Activated naive CD4-positive, alpha-beta T cell treated with anti-CD3 and anti-CD28 coated beads for 36 hours (primary cell): ENCODE measurements at regions not wholly inside any gene's neighbourhood (a gene's known extent, or its start where the extent isn't known, plus 50 kb on each side); places are given as distances from the start of the nearest gene placed in this dataset.

Experiments used
- CTCF ChIA-PET: fragments of 350-600 bp; sonication (Branson Sonifier 250); formaldehyde crosslinking; loops from one replicate; lab custom pipeline; 2021; ENCODE audit warnings: antibody characterized with exemption; lab: Charles Lee
- DNase-seq: peaks from one replicate; pipeline ENCODE4 v3.0.0-alpha.2; 2020
- H3K27ac Mint-ChIP-seq: one replicate; pipeline ENCODE4 v1.8.0; 2021; ENCODE audit warnings: mild to moderate bottlenecking, mixed read lengths
- H3K27me3 Mint-ChIP-seq: one replicate; pipeline ENCODE4 v1.8.0; 2021; ENCODE audit warnings: low read depth, mixed read lengths
- H3K36me3 Mint-ChIP-seq: one replicate; pipeline ENCODE4 v1.8.0; 2021; ENCODE audit warnings: low read depth, mixed read lengths
- H3K4me1 Mint-ChIP-seq: one replicate; pipeline ENCODE4 v1.8.0; 2021; ENCODE audit warnings: low read depth, mixed read lengths
- H3K4me3 Mint-ChIP-seq: one replicate; pipeline ENCODE4 v1.8.0; 2021; ENCODE audit warnings: mild to moderate bottlenecking, moderate library complexity, mixed read lengths
- H3K9me3 Mint-ChIP-seq: one replicate; pipeline ENCODE4 v1.8.0; 2021; ENCODE audit warnings: mixed read lengths
- intact Hi-C: fragments of 100-400 bp; cut with micrococcal nuclease; formaldehyde crosslinking; loops from one replicate; pipeline ENCODE4 v1.15.1; 2023

- Mint-ChIP-seq H3K4me3 (no peak overlapping the region), H3K4me1 (no peaks in the 10 kb centered on the region), H3K27me3 (no peaks in the 10 kb centered on the region), H3K36me3 (no peaks in the 10 kb centered on the region), H3K9me3 (peaks cover 6% of the 10 kb centered on the region), H3K27ac (no peak overlapping the region)
- CTCF ChIA-PET = no interaction called here
- intact Hi-C loops = no loop called here
- DNase-seq = no peak
These were observed 88.4 kb upstream of the TMEM132C start for GRCh38 chr12:128178565-128178964.

- H3K4me1 Mint-ChIP-seq = no peaks in the 10 kb centered on the region
- intact Hi-C loops = no loop called here
- no peak overlapping the region for H3K4me3 Mint-ChIP-seq
- H3K27ac Mint-ChIP-seq = no peak overlapping the region
- DNase-seq = no peak
- H3K36me3 Mint-ChIP-seq = no peaks in the 10 kb centered on the region
- H3K9me3 Mint-ChIP-seq = peaks cover 5% of the 10 kb centered on the region
- CTCF ChIA-PET = no interaction called here
- no peaks in the 10 kb centered on the region for H3K27me3 Mint-ChIP-seq
These were observed 88.0 kb upstream of the TMEM132C start for GRCh38 chr12:128178966-128179365.

- CTCF ChIA-PET = no interaction called here
These were observed 86.8 kb upstream of the TMEM132C start for GRCh38 chr12:128180166-128180565.

GRCh38 chr12:128190052-128190451 is 76.9 kb upstream of the TMEM132C start:
- H3K4me1 Mint-ChIP-seq = no peaks in the 10 kb centered on the region
- intact Hi-C loops = no loop called here
- CTCF ChIA-PET = interaction anchor here (0.6 kb wide), 1 partner anchor 460 kb away, joined by 3 read pairs; no protein-coding TSS in a partner anchor
- no peak for DNase-seq
- H3K9me3 Mint-ChIP-seq = peaks cover 4% of the 10 kb centered on the region
- H3K36me3 Mint-ChIP-seq = no peaks in the 10 kb centered on the region
- H3K4me3 Mint-ChIP-seq = no peak overlapping the region
- no peak overlapping the region for H3K27ac Mint-ChIP-seq
- H3K27me3 Mint-ChIP-seq = peaks cover 6% of the 10 kb centered on the region

More at GRCh38 chr12:128180166-128180565, 86.8 kb upstream of the TMEM132C start:
- no peak for DNase-seq
- H3K27me3 Mint-ChIP-seq = no peaks in the 10 kb centered on the region
- H3K9me3 Mint-ChIP-seq = peaks cover 7% of the 10 kb centered on the region
- no peaks in the 10 kb centered on the region for H3K4me1 Mint-ChIP-seq
- no peak overlapping the region for H3K4me3 Mint-ChIP-seq
- no peak overlapping the region for H3K27ac Mint-ChIP-seq
- intact Hi-C loops = no loop called here
- no peaks in the 10 kb centered on the region for H3K36me3 Mint-ChIP-seq

GRCh38 chr12:128190614-128191013 is 76.4 kb upstream of the TMEM132C start:
- Mint-ChIP-seq H3K4me1 (no peaks in the 10 kb centered on the region), H3K27ac (no peak overlapping the region), H3K9me3 (peaks cover 4% of the 10 kb centered on the region), H3K36me3 (no peaks in the 10 kb centered on the region), H3K27me3 (peaks cover 6% of the 10 kb centered on the region), H3K4me3 (no peak overlapping the region)
- intact Hi-C loops = no loop called here
- CTCF ChIA-PET = no interaction called here
- no peak for DNase-seq

- no peak for DNase-seq
- intact Hi-C loops = no loop called here
- H3K36me3 Mint-ChIP-seq = no peaks in the 10 kb centered on the region
- CTCF ChIA-PET = no interaction called here
- H3K27me3 Mint-ChIP-seq = peaks cover 6% of the 10 kb centered on the region
- no peak overlapping the region for H3K27ac Mint-ChIP-seq
- H3K4me1 Mint-ChIP-seq = no peaks in the 10 kb centered on the region
- H3K9me3 Mint-ChIP-seq = peaks cover 4% of the 10 kb centered on the region
- H3K4me3 Mint-ChIP-seq = no peak overlapping the region
These were observed 75.6 kb upstream of the TMEM132C start for GRCh38 chr12:128191380-128191779.

- no peaks in the 10 kb centered on the region for H3K27me3 Mint-ChIP-seq
- no peaks in the 10 kb centered on the region for H3K4me1 Mint-ChIP-seq
- H3K9me3 Mint-ChIP-seq = peaks cover 8% of the 10 kb centered on the region
- intact Hi-C loops = no loop called here
- DNase-seq = no peak
- H3K27ac Mint-ChIP-seq = no peak overlapping the region
- H3K4me3 Mint-ChIP-seq = no peak overlapping the region
- H3K36me3 Mint-ChIP-seq = no peaks in the 10 kb centered on the region
- CTCF ChIA-PET = no interaction called here
These were observed 62.3 kb upstream of the TMEM132C start for GRCh38 chr12:128204711-128205110.

GRCh38 chr12:128205145-128205544 is 61.8 kb upstream of the TMEM132C start:
- no peak for DNase-seq
- CTCF ChIA-PET = no interaction called here
- Mint-ChIP-seq H3K36me3 (no peaks in the 10 kb centered on the region), H3K4me3 (no peak overlapping the region), H3K9me3 (peaks cover 7% of the 10 kb centered on the region), H3K4me1 (no peaks in the 10 kb centered on the region), H3K27ac (no peak overlapping the region), H3K27me3 (no peaks in the 10 kb centered on the region)
- intact Hi-C loops = no loop called here

GRCh38 chr12:128205758-128206157 is 61.2 kb upstream of the TMEM132C start:
- Mint-ChIP-seq H3K9me3 (peaks cover 3% of the 10 kb centered on the region), H3K27me3 (no peaks in the 10 kb centered on the region), H3K4me1 (no peaks in the 10 kb centered on the region), H3K4me3 (no peak overlapping the region), H3K27ac (no peak overlapping the region), H3K36me3 (no peaks in the 10 kb centered on the region)
- intact Hi-C loops = no loop called here
- no peak for DNase-seq
- CTCF ChIA-PET = no interaction called here
